Neuronal stem cell (in vitro differentiated cells): ENCODE measurements at regions not wholly inside any gene's neighbourhood (a gene's known extent, or its start where the extent isn't known, plus 50 kb on each side); places are given as distances from the start of the nearest gene placed in this dataset.

Experiments
- DNase-seq: peaks from one replicate; pipeline ENCODE4 v3.0.0-alpha.2; 2013; ENCODE audit warnings: low spot score
- H2AFZ ChIP-seq: one replicate; pipeline ENCODE4 v1.6.1; 2013; ENCODE audit warnings: mild to moderate bottlenecking, low read length, inconsistent platforms
- H2AK5ac ChIP-seq: 2 replicates; pipeline ENCODE4 v1.6.1; 2013; ENCODE audit warnings: low read depth, mild to moderate bottlenecking, inconsistent platforms, low read length, moderate library complexity, mixed read lengths
- H2BK120ac ChIP-seq: 2 replicates; pipeline ENCODE4 v1.6.1; 2013; ENCODE audit warnings: low read depth, mild to moderate bottlenecking, inconsistent platforms, low read length, moderate library complexity, mixed read lengths
- H2BK12ac ChIP-seq: one replicate; pipeline ENCODE4 v1.6.1; 2013; ENCODE audit warnings: low read length, inconsistent platforms
- H2BK15ac ChIP-seq: 2 replicates; pipeline ENCODE4 v1.6.1; 2013; ENCODE audit warnings: mild to moderate bottlenecking, low read length, inconsistent platforms, mixed read lengths
- H2BK5ac ChIP-seq: one replicate; pipeline ENCODE4 v1.6.1; 2013; ENCODE audit warnings: inconsistent platforms, mild to moderate bottlenecking, low read length, moderate library complexity
- H3K14ac ChIP-seq: one replicate; pipeline ENCODE4 v1.6.1; 2013; ENCODE audit warnings: low read length, inconsistent platforms
- H3K18ac ChIP-seq: 2 replicates; pipeline ENCODE4 v1.6.1; 2013; ENCODE audit warnings: low read length, inconsistent platforms
- H3K23ac ChIP-seq: 2 replicates; pipeline ENCODE4 v1.6.1; 2013; ENCODE audit warnings: low read depth, mild to moderate bottlenecking, mixed read lengths, low read length, inconsistent platforms; ENCODE audit not compliant: poor library complexity
- H3K27ac ChIP-seq: replicated peaks from 3 replicates; pipeline ENCODE4 v1.5.1; 2013; ENCODE audit warnings: low read length, inconsistent platforms
- H3K27me3 ChIP-seq, 3 experiments: 2 replicates each; pipeline ENCODE4 v1.6.1; 2013; ENCODE audit warnings: low read length in 3 of 3, mild to moderate bottlenecking in 2 of 3, inconsistent platforms in 1 of 3, low read depth in 1 of 3, mixed read lengths in 1 of 3, moderate library complexity in 1 of 3; ENCODE audit not compliant: control insufficient read depth in 3 of 3, insufficient read depth in 3 of 3
- H3K36me3 ChIP-seq, 2 donors: replicated peaks in 1 of 2; 2 replicates each; pipeline ENCODE4 v1.6.1; 2013; ENCODE audit warnings: low read length in 2 of 2; ENCODE audit not compliant: control insufficient read depth in 2 of 2, insufficient read depth in 2 of 2
- H3K4ac ChIP-seq: 2 replicates; pipeline ENCODE4 v1.6.1; 2013; ENCODE audit warnings: inconsistent platforms, mild to moderate bottlenecking, low read length, moderate library complexity
- H3K4me1 ChIP-seq, 2 donors: 1 replicate in 1 of 2; 2 replicates in 1 of 2; pipeline ENCODE4 v1.6.1; 2013; ENCODE audit warnings: low read length in 2 of 2, low read depth in 1 of 2; ENCODE audit not compliant: control insufficient read depth in 2 of 2, insufficient read depth in 1 of 2
- H3K4me2 ChIP-seq: one replicate; pipeline ENCODE4 v1.6.1; 2013; ENCODE audit warnings: mild to moderate bottlenecking, low read length, inconsistent platforms; ENCODE audit not compliant: insufficient read depth, poor library complexity, severe bottlenecking
- H3K4me3 ChIP-seq, 2 donors: 2 replicates each; pipeline ENCODE4 v1.5.1; 2013; ENCODE audit warnings: low read length in 2 of 2, mild to moderate bottlenecking in 2 of 2, inconsistent platforms in 1 of 2, moderate library complexity in 1 of 2
- H3K79me1 ChIP-seq: one replicate; pipeline ENCODE4 v1.6.1; 2013; ENCODE audit warnings: low read depth, mild to moderate bottlenecking, inconsistent platforms, low read length, moderate library complexity
- H3K9ac ChIP-seq: one replicate; pipeline ENCODE4 v1.6.1; 2013; ENCODE audit warnings: mild to moderate bottlenecking, low read depth, low read length, inconsistent platforms; ENCODE audit not compliant: poor library complexity
- H3K9me3 ChIP-seq, 2 donors: replicated peaks in 1 of 2; 2 replicates each; pipeline versions ENCODE3 to v1.6.1; 2013; ENCODE audit warnings: low read length in 2 of 2, mild to moderate bottlenecking in 2 of 2, inconsistent platforms in 1 of 2, low read depth in 1 of 2, mixed read lengths in 1 of 2, moderate library complexity in 1 of 2; ENCODE audit not compliant: control insufficient read depth in 2 of 2, insufficient read depth in 1 of 2
- H4K8ac ChIP-seq: one replicate; pipeline ENCODE4 v1.6.1; 2013; ENCODE audit warnings: low read depth, mild to moderate bottlenecking, inconsistent platforms, low read length, moderate library complexity
- H4K91ac ChIP-seq: one replicate; pipeline ENCODE4 v1.6.1; 2013; ENCODE audit warnings: low read length, low read depth, mild to moderate bottlenecking, inconsistent platforms; ENCODE audit not compliant: poor library complexity
- WGBS, 2 donors: extraction: QIAGEN DNeasy Blood & Tissue Kit; methylation state at CpG; one replicate each; pipeline ENCODE4 v1.1.7; 2013; ENCODE audit warnings: missing lambda C conversion rate in 2 of 2, mixed read lengths in 1 of 2; ENCODE audit not compliant: insufficient read length in 2 of 2, insufficient replicate concordance in 1 of 2; ENCODE audit errors: extremely low coverage in 2 of 2; 5-methylcytosine and 5-hydroxymethylcytosine counted together

DNA sequence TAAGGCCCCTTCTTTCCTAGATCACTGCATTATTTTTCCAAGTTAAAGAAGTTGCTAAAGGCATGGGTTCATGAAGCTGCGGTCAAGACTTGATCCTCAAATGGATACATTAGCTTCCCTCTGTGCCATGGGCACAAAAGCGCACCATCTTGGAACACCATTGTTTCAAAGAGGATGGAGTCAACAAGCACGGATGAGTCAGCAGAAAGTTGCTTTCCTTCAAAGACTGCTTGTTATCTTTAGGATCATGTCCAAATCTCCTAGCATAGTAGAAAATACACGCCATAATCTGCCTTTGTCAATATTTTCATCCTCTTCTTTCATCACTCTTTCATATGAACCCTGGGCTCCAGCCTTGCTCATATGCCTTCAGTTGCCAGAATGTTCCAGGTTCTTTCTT lies 226.8 kb upstream of the GATB start:
- no peak overlapping the region for H3K27ac ChIP-seq

DNA sequence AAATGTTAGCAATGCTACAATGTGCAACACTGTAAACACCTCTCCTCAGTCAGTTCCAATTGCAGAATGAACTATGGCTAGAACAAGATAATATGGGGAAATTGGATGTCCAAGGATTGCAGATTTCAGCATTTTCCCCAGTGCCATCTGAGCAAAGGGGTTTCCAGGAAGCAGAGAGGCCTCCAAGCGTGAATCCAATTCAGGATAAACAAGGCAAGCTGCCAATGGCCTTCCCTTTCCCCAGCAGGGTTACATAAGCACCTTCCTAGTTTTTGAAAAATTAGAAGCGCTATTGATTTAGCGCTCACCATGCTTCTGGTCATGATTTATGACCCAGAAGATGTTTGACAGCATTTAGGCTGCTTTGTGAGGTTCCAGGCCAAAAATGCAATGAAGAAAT lies 223.0 kb upstream of the GATB start:
- Histone ChIP-seq H3K9me3 (peaks cover 0 to 2% of the 10 kb centered on the region in 2 donors), H2BK5ac (no peak overlapping the region), H2AK5ac (no peak overlapping the region), H4K91ac (no peak overlapping the region), H3K23ac (no peak overlapping the region), H3K36me3 (no peaks in the 10 kb centered on the region), H3K18ac (no peak overlapping the region), H3K27ac (no peak overlapping the region), H2BK15ac (no peak overlapping the region), H3K4me3 (no peak overlapping the region), H3K4me2 (no peak overlapping the region), H3K79me1 (no peaks in the 10 kb centered on the region), H3K9ac (no peak overlapping the region), H2BK12ac (no peak overlapping the region), H2AFZ (no peak overlapping the region), H3K27me3 (no peaks in the 10 kb centered on the region), H3K4me1 (no peaks in the 10 kb centered on the region), H3K14ac (no peak overlapping the region), H2BK120ac (no peak overlapping the region), H3K4ac (no peak overlapping the region), H4K8ac (no peak overlapping the region)
- no peak for DNase-seq
- WGBS, 2 donors, result no CpG with 5 or more reads among the region's 3 CpGs

More for the DNA sequence above, 226.8 kb upstream of the GATB start:
- H2BK120ac ChIP-seq, result no peak overlapping the region
- no peak overlapping the region for H3K23ac ChIP-seq
- no peak for DNase-seq
- no peak overlapping the region for H4K8ac ChIP-seq
- no peak overlapping the region for H3K4me2 ChIP-seq
- H2AK5ac ChIP-seq, result no peak overlapping the region
- H3K79me1 ChIP-seq, result no peaks in the 10 kb centered on the region
- H3K4me1 ChIP-seq, result peaks cover 6 to 7% of the 10 kb centered on the region in 2 donors
- H4K91ac ChIP-seq, result no peak overlapping the region
- H3K4me3 ChIP-seq, result no peak overlapping the region
- WGBS, 2 donors, result no CpG with 5 or more reads among the region's 4 CpGs
- no peak overlapping the region for H3K14ac ChIP-seq
- H3K9ac ChIP-seq, result no peak overlapping the region
- H3K9me3 ChIP-seq, result no peaks in the 10 kb centered on the region
- no peak overlapping the region for H2BK12ac ChIP-seq
- no peaks in the 10 kb centered on the region for H3K36me3 ChIP-seq
- H2BK15ac ChIP-seq, result no peak overlapping the region
- no peaks in the 10 kb centered on the region for H3K27me3 ChIP-seq
- H3K18ac ChIP-seq, result no peak overlapping the region
- H2AFZ ChIP-seq, result no peak overlapping the region
- H3K4ac ChIP-seq, result no peak overlapping the region
- H2BK5ac ChIP-seq, result no peak overlapping the region

DNA sequence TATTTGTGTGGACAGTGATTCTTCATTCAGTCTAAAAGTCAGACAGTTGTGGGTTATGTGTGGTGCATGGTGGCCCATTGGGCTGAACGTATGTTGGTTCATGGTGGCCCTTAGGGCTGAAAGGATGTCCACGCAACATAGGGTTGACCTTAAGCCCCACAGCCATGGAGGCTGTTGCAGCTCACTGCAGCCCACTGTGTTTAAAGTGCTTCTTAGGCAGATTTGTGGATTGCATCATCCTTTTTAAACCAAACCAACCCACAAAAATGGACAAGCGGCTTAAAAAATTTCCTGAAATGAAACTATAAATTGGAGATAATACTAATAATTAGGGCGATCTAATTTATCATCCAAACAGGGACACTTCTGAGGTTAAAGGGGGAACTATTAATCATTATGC lies 219.0 kb upstream of the GATB start:
- H3K4me2 ChIP-seq, result no peak overlapping the region
- H3K14ac ChIP-seq, result no peak overlapping the region
- no peaks in the 10 kb centered on the region for H3K4me1 ChIP-seq
- no peak overlapping the region for H3K27ac ChIP-seq
- H2BK12ac ChIP-seq, result no peak overlapping the region
- no peak overlapping the region for H3K4ac ChIP-seq
- H3K27me3 ChIP-seq, result no peaks in the 10 kb centered on the region
- no peak overlapping the region for H3K18ac ChIP-seq
- H3K9me3 ChIP-seq, result peaks cover 0 to 2% of the 10 kb centered on the region in 2 donors
- H2AK5ac ChIP-seq, result no peak overlapping the region
- H3K79me1 ChIP-seq, result no peaks in the 10 kb centered on the region
- H2AFZ ChIP-seq, result no peak overlapping the region
- H2BK120ac ChIP-seq, result no peak overlapping the region
- DNase-seq, result no peak
- H3K9ac ChIP-seq, result no peak overlapping the region
- H2BK15ac ChIP-seq, result no peak overlapping the region
- no CpG with 5 or more reads among the region's 4 CpGs for WGBS, 2 donors
- H4K8ac ChIP-seq, result no peak overlapping the region
- no peak overlapping the region for H3K23ac ChIP-seq
- H3K36me3 ChIP-seq, result no peaks in the 10 kb centered on the region
- no peak overlapping the region for H4K91ac ChIP-seq
- H3K4me3 ChIP-seq, result no peak overlapping the region
- no peak overlapping the region for H2BK5ac ChIP-seq

DNA sequence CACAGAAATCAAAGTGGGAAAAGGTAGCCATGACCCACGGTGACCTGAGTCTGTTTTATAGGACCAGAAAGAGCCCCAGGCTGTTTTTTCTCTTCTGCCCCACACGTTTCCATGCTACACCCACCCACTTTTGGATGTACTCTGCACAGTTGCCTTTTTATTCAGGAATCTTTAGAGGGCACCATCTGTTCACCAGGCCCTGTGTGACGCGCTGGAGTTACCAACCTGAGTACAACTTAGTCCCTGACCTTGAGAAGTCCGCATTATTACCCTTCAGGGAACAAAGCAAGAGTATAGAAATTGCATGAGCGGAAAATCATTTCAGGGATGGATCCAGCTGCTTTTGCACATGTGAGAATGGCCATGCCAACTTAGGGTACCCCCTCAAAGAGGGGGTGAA lies 207.8 kb upstream of the GATB start:
- no peak for DNase-seq
- Histone ChIP-seq H3K14ac (no peak overlapping the region), H3K4ac (no peak overlapping the region), H2AK5ac (no peak overlapping the region), H3K27me3 (no peaks in the 10 kb centered on the region), H3K4me3 (no peak overlapping the region), H2BK12ac (no peak overlapping the region), H3K79me1 (no peaks in the 10 kb centered on the region), H2BK15ac (no peak overlapping the region), H2AFZ (no peak overlapping the region), H2BK5ac (no peak overlapping the region), H3K4me1 (no peaks in the 10 kb centered on the region), H4K8ac (no peak overlapping the region), H3K23ac (no peak overlapping the region), H3K9me3 (no peaks in the 10 kb centered on the region), H4K91ac (no peak overlapping the region), H2BK120ac (no peak overlapping the region), H3K4me2 (no peak overlapping the region), H3K36me3 (no peaks in the 10 kb centered on the region), H3K27ac (no peak overlapping the region), H3K9ac (no peak overlapping the region), H3K18ac (no peak overlapping the region)
- no CpG with 5 or more reads among the region's 6 CpGs for WGBS, 2 donors
